ENCODE measurements at regions not wholly inside any gene's neighbourhood (a gene's known extent, or its start where the extent isn't known, plus 50 kb on each side); places are given as distances from the start of the nearest gene placed in this dataset.
"Not testable (repeated sequence)": the region's sequence is repeated elsewhere in the genome, so short reads cannot be mapped to it uniquely, and the experiment has no call there.

GRCh38 chr13:100773923-100774663 is 99.5 kb upstream of the TMTC4 start:
- Mint-ChIP-seq H3K4me3 (no peak overlapping the region), H3K27me3 (ENCODE audit: insufficient read depth) (peaks cover 3% of the 10 kb centered on the region), H3K36me3 (ENCODE audit: low read depth) (no peaks in the 10 kb centered on the region), H3K4me1 (no peaks in the 10 kb centered on the region), H3K27ac (no peak overlapping the region), H3K9me3 (peaks cover 19% of the 10 kb centered on the region)
- no peak for DNase-seq
- Histone ChIP-seq H3K27me3 (ENCODE audit: control insufficient read depth, insufficient read depth, low read length, poor library complexity, severe bottlenecking) (no peaks in the 10 kb centered on the region), H3K9ac (ENCODE audit: extremely low read depth, low read length, poor library complexity, severe bottlenecking) (no peak overlapping the region), H3K4me3 (ENCODE audit: low read length) (no peak overlapping the region), H3K9me3 (ENCODE audit: control insufficient read depth, low read length) (no peaks in the 10 kb centered on the region), H3K27ac (ENCODE audit: low read depth, low read length) (no peak overlapping the region), H3K36me3 (ENCODE audit: control insufficient read depth, insufficient read depth, low read length) (no peaks in the 10 kb centered on the region), H3K4me1 (ENCODE audit: control insufficient read depth, insufficient read depth, low read length) (no peaks in the 10 kb centered on the region)
- no peak for TF ChIP-seq CTCF (conservative IDR thresholded peaks at IDR 0.05)
- 89 to 94% methylated on average over 13 of the region's 13 CpGs for WGBS, 2 experiments (ENCODE audit: insufficient coverage in 1 of 2, insufficient read length in 1 of 2)

DNA sequence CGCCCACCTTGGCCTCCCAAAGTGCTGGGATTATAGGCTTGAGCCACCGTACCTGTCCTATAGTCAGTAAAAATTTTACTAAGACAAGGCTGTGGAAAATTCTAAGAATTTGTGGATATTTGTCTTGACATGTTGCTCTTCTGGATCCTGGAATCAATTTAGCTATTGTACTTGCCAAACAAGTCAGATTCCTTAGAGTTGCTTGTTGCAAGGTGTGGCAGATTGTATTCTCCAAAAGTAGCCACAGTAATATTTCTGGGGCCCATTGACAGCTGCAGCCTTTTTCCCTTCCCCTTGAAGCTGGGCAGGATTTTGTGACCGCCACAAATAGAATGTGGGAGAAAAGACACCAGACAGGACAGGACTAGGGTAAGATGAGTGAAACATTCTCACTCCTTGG is 98.8 kb upstream of the TMTC4 start:
- no peak overlapping the region for H3K27ac Mint-ChIP-seq
- no peak for DNase-seq

GRCh38 chr13:100767192-100767591 is 92.6 kb upstream of the TMTC4 start:
- Mint-ChIP-seq H3K27me3 (ENCODE audit: insufficient read depth) (no peaks in the 10 kb centered on the region), H3K4me1 (no peaks in the 10 kb centered on the region), H3K36me3 (ENCODE audit: low read depth) (peaks cover 2% of the 10 kb centered on the region), H3K9me3 (peaks cover 20% of the 10 kb centered on the region), H3K27ac (no peak overlapping the region), H3K4me3 (no peak overlapping the region)
- no peak overlapping the region for H3K9ac ChIP-seq (ENCODE audit: extremely low read depth, low read length, poor library complexity, severe bottlenecking)
- no peak for TF ChIP-seq CTCF (conservative IDR thresholded peaks at IDR 0.05)
- H3K9me3 ChIP-seq (ENCODE audit: control insufficient read depth, low read length), result no peaks in the 10 kb centered on the region
- H3K4me1 ChIP-seq (ENCODE audit: control insufficient read depth, insufficient read depth, low read length), result no peaks in the 10 kb centered on the region
- 97% methylated on average over 2 of the region's 2 CpGs; no CpG with 5 or more reads in 1 of the 2 experiments for WGBS, 2 experiments (ENCODE audit: insufficient coverage in 1 of 2, insufficient read length in 1 of 2)
- no peaks in the 10 kb centered on the region for H3K27me3 ChIP-seq (ENCODE audit: control insufficient read depth, insufficient read depth, low read length, poor library complexity, severe bottlenecking)
- no peaks in the 10 kb centered on the region for H3K36me3 ChIP-seq (ENCODE audit: control insufficient read depth, insufficient read depth, low read length)
- no peak overlapping the region for H3K4me3 ChIP-seq (ENCODE audit: low read length)
- DNase-seq, result no peak
- no peak overlapping the region for H3K27ac ChIP-seq (ENCODE audit: low read depth, low read length)

More for the DNA sequence above, 98.8 kb upstream of the TMTC4 start:
- Histone ChIP-seq H3K9ac (ENCODE audit: extremely low read depth, low read length, poor library complexity, severe bottlenecking) (no peak overlapping the region), H3K27ac (ENCODE audit: low read depth, low read length) (no peak overlapping the region), H3K27me3 (ENCODE audit: control insufficient read depth, insufficient read depth, low read length, poor library complexity, severe bottlenecking) (no peaks in the 10 kb centered on the region), H3K36me3 (ENCODE audit: control insufficient read depth, insufficient read depth, low read length) (no peaks in the 10 kb centered on the region), H3K4me1 (ENCODE audit: control insufficient read depth, insufficient read depth, low read length) (no peaks in the 10 kb centered on the region), H3K4me3 (ENCODE audit: low read length) (no peak overlapping the region), H3K9me3 (ENCODE audit: control insufficient read depth, low read length) (no peaks in the 10 kb centered on the region)
- Mint-ChIP-seq H3K27me3 (ENCODE audit: insufficient read depth) (peaks cover 1% of the 10 kb centered on the region), H3K4me1 (no peaks in the 10 kb centered on the region), H3K36me3 (ENCODE audit: low read depth) (no peaks in the 10 kb centered on the region), H3K9me3 (peaks cover 17% of the 10 kb centered on the region), H3K4me3 (no peak overlapping the region)
- WGBS, 2 experiments (ENCODE audit: insufficient coverage in 1 of 2, insufficient read length in 1 of 2), result 90 to 93% methylated on average over 2 to 3 of the region's 3 CpGs
- no peak for TF ChIP-seq CTCF (conservative IDR thresholded peaks at IDR 0.05)

- H3K9me3 Mint-ChIP-seq, result peaks cover 21% of the 10 kb centered on the region
- 92 to 96% methylated on average over 3 to 4 of the region's 4 CpGs for WGBS, 2 experiments (ENCODE audit: insufficient coverage in 1 of 2, insufficient read length in 1 of 2)
- not testable (repeated sequence) for H3K4me1 Mint-ChIP-seq; H3K27me3 Mint-ChIP-seq (ENCODE audit: insufficient read depth); H3K27me3 ChIP-seq (ENCODE audit: control insufficient read depth, insufficient read depth, low read length, poor library complexity, severe bottlenecking); H3K4me3 ChIP-seq (ENCODE audit: low read length); H3K9ac ChIP-seq (ENCODE audit: extremely low read depth, low read length, poor library complexity, severe bottlenecking); H3K4me1 ChIP-seq (ENCODE audit: control insufficient read depth, insufficient read depth, low read length); H3K36me3 ChIP-seq (ENCODE audit: control insufficient read depth, insufficient read depth, low read length); H3K27ac ChIP-seq (ENCODE audit: low read depth, low read length); DNase-seq; H3K4me3 Mint-ChIP-seq; H3K36me3 Mint-ChIP-seq (ENCODE audit: low read depth); H3K9me3 ChIP-seq (ENCODE audit: control insufficient read depth, low read length); H3K27ac Mint-ChIP-seq
These were observed 92.0 kb upstream of the TMTC4 start for GRCh38 chr13:100766570-100766969.
